HG02798 (cell line): ENCODE measurements at regions not wholly inside any gene's neighbourhood (a gene's known extent, or its start where the extent isn't known, plus 50 kb on each side); places are given as distances from the start of the nearest gene placed in this dataset.

Source experiments
- ATAC-seq: cut with Tn5 transposase; IDR thresholded peaks from one replicate; pipeline ENCODE4 v1.9.1; 2021; ENCODE audit warnings: mild to moderate bottlenecking; ENCODE audit not compliant: unreplicated experiment, poor library complexity

- ATAC-seq, result no peak
Observed at GRCh38 chr5:97907646-97908400, 724.8 kb upstream of the RIOK2 start.

GRCh38 chr5:97909541-97909940 is 726.5 kb upstream of the RIOK2 start:
- ATAC-seq, result no peak

- no peak for ATAC-seq
Observed at GRCh38 chr5:97914483-97914882, 731.4 kb upstream of the RIOK2 start.

- no peak for ATAC-seq
Observed at GRCh38 chr5:97915106-97915505, 732.1 kb upstream of the RIOK2 start.

- ATAC-seq, result no peak
Observed at GRCh38 chr5:97918057-97918456, 735.0 kb upstream of the RIOK2 start.

- no peak for ATAC-seq
Observed at GRCh38 chr5:97918620-97919019, 735.6 kb upstream of the RIOK2 start.

- ATAC-seq, result no peak
Observed at GRCh38 chr5:97919719-97920118, 736.7 kb upstream of the RIOK2 start.

GRCh38 chr5:97922776-97923175 is 739.7 kb upstream of the RIOK2 start:
- ATAC-seq, result no peak

- peak; percentile 76 for ATAC-seq
Observed at GRCh38 chr5:97923496-97923895, 740.4 kb upstream of the RIOK2 start.

GRCh38 chr5:97923997-97924396 is 741.0 kb upstream of the RIOK2 start:
- ATAC-seq, result peak; percentile 58

GRCh38 chr5:97929383-97929782 is 746.3 kb upstream of the RIOK2 start:
- ATAC-seq, result no peak

GRCh38 chr5:97931829-97932228 is 748.8 kb upstream of the RIOK2 start:
- no peak for ATAC-seq

GRCh38 chr5:97936231-97936630 is 753.2 kb upstream of the RIOK2 start:
- no peak for ATAC-seq

GRCh38 chr5:97937846-97938245 is 754.8 kb upstream of the RIOK2 start:
- no peak for ATAC-seq

GRCh38 chr5:97943036-97943435 is 760.0 kb upstream of the RIOK2 start:
- ATAC-seq, result no peak

- ATAC-seq, result no peak
Observed at GRCh38 chr5:97951139-97951538, 768.1 kb upstream of the RIOK2 start.

GRCh38 chr5:97955450-97955849 is 772.4 kb upstream of the RIOK2 start:
- no peak for ATAC-seq

- no peak for ATAC-seq
Observed at GRCh38 chr5:97967292-97967691, 784.2 kb upstream of the RIOK2 start.

- ATAC-seq, result no peak
Observed at GRCh38 chr5:97968346-97968745, 785.3 kb upstream of the RIOK2 start.

GRCh38 chr5:97979740-97980139 is 793.7 kb upstream of the RGMB start:
- ATAC-seq, result no peak

GRCh38 chr5:97980291-97980690 is 793.2 kb upstream of the RGMB start:
- no peak for ATAC-seq

GRCh38 chr5:97986069-97986468 is 787.4 kb upstream of the RGMB start:
- no peak for ATAC-seq
